HEK293 (cell line): ENCODE measurements at regions not wholly inside any gene's neighbourhood (a gene's known extent, or its start where the extent isn't known, plus 50 kb on each side); places are given as distances from the start of the nearest gene placed in this dataset.

Experiments used
- CTCF ChIA-PET: fragments of 350-600 bp; formaldehyde crosslinking; extraction: SDS; loops from one replicate; lab custom pipeline; 2021; ENCODE audit warnings: antibody characterized with exemption; lab: Yijun Ruan, JAX
- POLR2A ChIA-PET: fragments of 300-600 bp; formaldehyde crosslinking; extraction: SDS; loops from one replicate; lab custom pipeline; 2020; ENCODE audit warnings: antibody characterized with exemption, inconsistent platforms; lab: Yijun Ruan, JAX
- H3K27ac ChIP-seq: fragments of 200-500 bp; sonication (Bioruptor generic); 2 replicates; pipeline ENCODE4 v1.5.1; 2014; ENCODE audit warnings: low read depth, low read length, control low read depth, inconsistent platforms; ENCODE audit errors: extremely low read depth
- H3K36me3 ChIP-seq, 2 experiments: fragments of 200-500 bp in 1 of 2; sonication (Bioruptor generic) in 1 of 2; 1 replicate in 1 of 2; 2 replicates in 1 of 2; pipeline ENCODE4 v1.5.1; 2014 to 2017; ENCODE audit warnings: inconsistent platforms in 2 of 2, low read length in 2 of 2; ENCODE audit not compliant: control insufficient read depth in 2 of 2, insufficient read depth in 1 of 2
- H3K4me1 ChIP-seq: fragments of 200-500 bp; sonication (Bioruptor generic); 2 replicates; pipeline ENCODE4 v1.5.1; 2014; ENCODE audit warnings: mild to moderate bottlenecking, low read length, inconsistent platforms; ENCODE audit not compliant: control insufficient read depth, insufficient read depth
- H3K4me3 ChIP-seq: 2 replicates; pipeline ENCODE4 v1.5.1; 2011; ENCODE audit warnings: low read depth, mild to moderate bottlenecking, control low read depth, low read length, moderate library complexity
- H3K9me3 ChIP-seq: fragments of 200-500 bp; sonication (Bioruptor generic); 2 replicates; pipeline ENCODE4 v1.5.1; 2014; ENCODE audit warnings: low read depth, low read length, inconsistent platforms; ENCODE audit not compliant: control insufficient read depth, insufficient read depth
- GLI2 ChIP-seq: fragments of 450-650 bp; formaldehyde crosslinking; IDR thresholded peaks from 2 replicates; pipeline ENCODE4; 2017; ENCODE audit warnings: missing biosample characterization, missing genetic modification characterization, low read depth, borderline replicate concordance
- KLF7 ChIP-seq: fragments of 450-650 bp; formaldehyde crosslinking; IDR thresholded peaks from 2 replicates; pipeline ENCODE4 v1.5.1; 2016; ENCODE audit warnings: missing biosample characterization, missing genetic modification characterization, borderline replicate concordance
- MEIS1 ChIP-seq: sonication (generic); formaldehyde crosslinking; IDR thresholded peaks from 2 replicates; pipeline ENCODE4 v1.8.1; 2022; ENCODE audit warnings: missing genetic modification reagents, mild to moderate bottlenecking, borderline replicate concordance
- SP3 ChIP-seq: fragments of 450-650 bp; formaldehyde crosslinking; IDR thresholded peaks from 2 replicates; pipeline ENCODE4 v1.5.1; 2016; ENCODE audit warnings: missing biosample characterization, missing genetic modification characterization
- YY2 ChIP-seq: fragments of 450-650 bp; formaldehyde crosslinking; IDR thresholded peaks from 2 replicates; pipeline ENCODE4 v1.5.1; 2016; ENCODE audit warnings: missing biosample characterization, missing genetic modification characterization
- ZBTB1 ChIP-seq: fragments of 450-650 bp; formaldehyde crosslinking; IDR thresholded peaks from 2 replicates; pipeline ENCODE4 v1.5.1; 2016; ENCODE audit warnings: missing biosample characterization, missing genetic modification characterization
- ZNF16 ChIP-seq: fragments of 450-650 bp; formaldehyde crosslinking; IDR thresholded peaks from 2 replicates; pipeline ENCODE4 v1.5.1; 2016; ENCODE audit warnings: low read depth, missing biosample characterization, missing genetic modification characterization
- ZNF211 ChIP-seq: fragments of 450-650 bp; formaldehyde crosslinking; IDR thresholded peaks from 2 replicates; pipeline ENCODE4 v1.5.1; 2016; ENCODE audit warnings: low read depth, missing biosample characterization, missing genetic modification characterization
- ZNF311 ChIP-seq: fragments of 450-650 bp; formaldehyde crosslinking; IDR thresholded peaks from 2 replicates; pipeline ENCODE4 v1.5.1; 2017; ENCODE audit warnings: missing biosample characterization, missing genetic modification characterization, borderline replicate concordance
- ZNF391 ChIP-seq: fragments of 450-650 bp; formaldehyde crosslinking; IDR thresholded peaks from 2 replicates; pipeline ENCODE4 v1.5.1; 2016; ENCODE audit warnings: low read depth, missing biosample characterization, missing genetic modification characterization, borderline replicate concordance
- ZNF521 ChIP-seq: fragments of 450-650 bp; formaldehyde crosslinking; IDR thresholded peaks from 2 replicates; pipeline ENCODE4 v1.5.1; 2017; ENCODE audit warnings: missing biosample characterization, mild to moderate bottlenecking, missing genetic modification characterization
- ZNF558 ChIP-seq: fragments of 450-650 bp; formaldehyde crosslinking; IDR thresholded peaks from 2 replicates; pipeline ENCODE4 v1.5.1; 2016; ENCODE audit warnings: missing biosample characterization, missing genetic modification characterization
- ZNF561 ChIP-seq: fragments of 450-650 bp; IDR thresholded peaks from 2 replicates; pipeline ENCODE4 v1.5.1; 2018; ENCODE audit warnings: missing biosample characterization, missing genetic modification characterization, borderline replicate concordance
- ZNF658 ChIP-seq: fragments of 450-650 bp; formaldehyde crosslinking; IDR thresholded peaks from 2 replicates; pipeline ENCODE4; 2016; ENCODE audit warnings: missing biosample characterization, missing genetic modification characterization
- ZSCAN16 ChIP-seq: fragments of 450-650 bp; formaldehyde crosslinking; IDR thresholded peaks from 2 replicates; pipeline ENCODE4 v1.5.1; 2016; ENCODE audit warnings: missing biosample characterization, missing genetic modification characterization
- TF ChIP-seq, protein P1 (sequence below): fragments of 450-650 bp; formaldehyde crosslinking; IDR thresholded peaks from 2 replicates; pipeline ENCODE4 v1.5.1; 2016; ENCODE audit warnings: missing biosample characterization, missing genetic modification characterization
- TF ChIP-seq, protein P2 (sequence below): fragments of 450-650 bp; formaldehyde crosslinking; IDR thresholded peaks from 2 replicates; pipeline ENCODE4 v1.5.0; 2017; ENCODE audit warnings: missing biosample characterization, missing genetic modification characterization, borderline replicate concordance
- TF ChIP-seq, protein P3 (sequence below): sonication (generic); formaldehyde crosslinking; IDR thresholded peaks from 2 replicates; pipeline ENCODE4 v1.8.1; 2022; ENCODE audit warnings: mild to moderate bottlenecking, moderate library complexity, missing genetic modification reagents
- TF ChIP-seq, protein P4 (sequence below): fragments of 450-650 bp; formaldehyde crosslinking; IDR thresholded peaks from 2 replicates; pipeline ENCODE4 v1.5.1; 2017; ENCODE audit warnings: missing biosample characterization, missing genetic modification characterization
- TF ChIP-seq, protein P5 (sequence below): fragments of 450-650 bp; formaldehyde crosslinking; IDR thresholded peaks from 2 replicates; pipeline ENCODE4 v1.5.1; 2016; ENCODE audit warnings: missing biosample characterization, missing genetic modification characterization
- TF ChIP-seq, protein P6 (sequence below): fragments of 450-650 bp; formaldehyde crosslinking; IDR thresholded peaks from 2 replicates; pipeline ENCODE4 v1.5.1; 2016; ENCODE audit warnings: missing biosample characterization, missing genetic modification characterization

DNA sequence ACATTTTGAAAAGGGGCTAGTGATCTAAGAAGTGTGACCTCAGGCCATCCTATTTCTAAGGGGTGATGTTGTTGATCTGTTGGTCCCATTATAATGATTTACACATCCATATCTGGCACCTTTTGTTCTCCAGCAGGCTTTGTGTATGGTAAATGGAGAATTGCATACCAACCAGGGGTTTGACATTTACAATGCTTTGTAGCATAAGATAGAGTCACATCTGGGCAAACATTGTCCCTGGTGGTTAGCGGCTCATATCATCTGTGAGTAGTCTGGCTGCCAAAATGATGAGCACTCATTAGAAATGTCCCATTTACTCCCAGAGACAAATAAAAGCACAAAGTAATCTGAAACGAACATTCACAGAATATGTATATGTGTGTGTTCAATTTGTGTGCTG lies 1775.5 kb upstream of the CELF4 start (continued):
- TF ChIP-seq, protein P1, sequence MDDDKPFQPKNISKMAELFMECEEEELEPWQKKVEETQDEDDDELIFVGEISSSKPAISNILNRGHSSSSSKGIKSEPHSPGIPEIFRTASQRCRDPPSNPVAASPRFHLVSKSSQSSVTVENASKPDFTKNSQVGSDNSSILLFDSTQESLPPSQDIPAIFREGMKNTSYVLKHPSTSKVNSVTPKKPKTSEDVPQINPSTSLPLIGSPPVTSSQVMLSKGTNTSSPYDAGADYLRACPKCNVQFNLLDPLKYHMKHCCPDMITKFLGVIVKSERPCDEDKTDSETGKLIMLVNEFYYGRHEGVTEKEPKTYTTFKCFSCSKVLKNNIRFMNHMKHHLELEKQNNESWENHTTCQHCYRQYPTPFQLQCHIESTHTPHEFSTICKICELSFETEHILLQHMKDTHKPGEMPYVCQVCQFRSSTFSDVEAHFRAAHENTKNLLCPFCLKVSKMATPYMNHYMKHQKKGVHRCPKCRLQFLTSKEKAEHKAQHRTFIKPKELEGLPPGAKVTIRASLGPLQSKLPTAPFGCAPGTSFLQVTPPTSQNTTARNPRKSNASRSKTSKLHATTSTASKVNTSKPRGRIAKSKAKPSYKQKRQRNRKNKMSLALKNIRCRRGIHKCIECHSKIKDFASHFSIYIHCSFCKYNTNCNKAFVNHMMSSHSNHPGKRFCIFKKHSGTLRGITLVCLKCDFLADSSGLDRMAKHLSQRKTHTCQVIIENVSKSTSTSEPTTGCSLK, result no peak

DNA sequence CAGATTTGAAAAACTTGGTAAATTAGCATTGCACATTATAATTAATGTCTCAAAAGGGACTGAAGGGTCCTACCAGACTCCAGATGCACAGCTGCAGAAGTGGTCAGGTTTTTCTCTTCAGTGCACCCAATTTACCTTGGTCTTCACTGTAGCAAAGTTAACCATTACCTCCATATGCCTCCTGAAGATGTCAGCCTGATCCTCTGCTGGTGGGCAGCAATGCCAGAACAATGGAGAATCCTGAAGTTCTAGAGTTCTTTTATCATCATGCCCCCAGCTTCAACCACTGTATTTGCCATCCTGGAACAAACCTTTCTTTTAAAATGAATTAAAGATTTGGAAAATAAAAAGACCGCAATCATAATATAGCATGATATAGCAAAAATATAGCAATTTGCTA lies 1774.8 kb upstream of the CELF4 start:
- Histone ChIP-seq H3K27ac (no peak overlapping the region), H3K36me3 (no peaks in the 10 kb centered on the region), H3K4me1 (no peaks in the 10 kb centered on the region), H3K4me3 (no peak overlapping the region), H3K9me3 (no peaks in the 10 kb centered on the region)
- ChIA-PET POLR2A (no interaction called here), CTCF (no interaction called here)
- TF ChIP-seq, protein P2, sequence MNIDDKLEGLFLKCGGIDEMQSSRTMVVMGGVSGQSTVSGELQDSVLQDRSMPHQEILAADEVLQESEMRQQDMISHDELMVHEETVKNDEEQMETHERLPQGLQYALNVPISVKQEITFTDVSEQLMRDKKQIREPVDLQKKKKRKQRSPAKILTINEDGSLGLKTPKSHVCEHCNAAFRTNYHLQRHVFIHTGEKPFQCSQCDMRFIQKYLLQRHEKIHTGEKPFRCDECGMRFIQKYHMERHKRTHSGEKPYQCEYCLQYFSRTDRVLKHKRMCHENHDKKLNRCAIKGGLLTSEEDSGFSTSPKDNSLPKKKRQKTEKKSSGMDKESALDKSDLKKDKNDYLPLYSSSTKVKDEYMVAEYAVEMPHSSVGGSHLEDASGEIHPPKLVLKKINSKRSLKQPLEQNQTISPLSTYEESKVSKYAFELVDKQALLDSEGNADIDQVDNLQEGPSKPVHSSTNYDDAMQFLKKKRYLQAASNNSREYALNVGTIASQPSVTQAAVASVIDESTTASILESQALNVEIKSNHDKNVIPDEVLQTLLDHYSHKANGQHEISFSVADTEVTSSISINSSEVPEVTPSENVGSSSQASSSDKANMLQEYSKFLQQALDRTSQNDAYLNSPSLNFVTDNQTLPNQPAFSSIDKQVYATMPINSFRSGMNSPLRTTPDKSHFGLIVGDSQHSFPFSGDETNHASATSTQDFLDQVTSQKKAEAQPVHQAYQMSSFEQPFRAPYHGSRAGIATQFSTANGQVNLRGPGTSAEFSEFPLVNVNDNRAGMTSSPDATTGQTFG, result no peak
- no peak for TF ChIP-seq YY2
- TF ChIP-seq, protein P3, sequence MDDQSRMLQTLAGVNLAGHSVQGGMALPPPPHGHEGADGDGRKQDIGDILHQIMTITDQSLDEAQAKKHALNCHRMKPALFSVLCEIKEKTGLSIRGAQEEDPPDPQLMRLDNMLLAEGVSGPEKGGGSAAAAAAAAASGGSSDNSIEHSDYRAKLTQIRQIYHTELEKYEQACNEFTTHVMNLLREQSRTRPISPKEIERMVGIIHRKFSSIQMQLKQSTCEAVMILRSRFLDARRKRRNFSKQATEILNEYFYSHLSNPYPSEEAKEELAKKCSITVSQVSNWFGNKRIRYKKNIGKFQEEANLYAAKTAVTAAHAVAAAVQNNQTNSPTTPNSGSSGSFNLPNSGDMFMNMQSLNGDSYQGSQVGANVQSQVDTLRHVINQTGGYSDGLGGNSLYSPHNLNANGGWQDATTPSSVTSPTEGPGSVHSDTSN, result no peak
- no peak for TF ChIP-seq ZNF211 (tag by site-specific recombination)

DNA sequence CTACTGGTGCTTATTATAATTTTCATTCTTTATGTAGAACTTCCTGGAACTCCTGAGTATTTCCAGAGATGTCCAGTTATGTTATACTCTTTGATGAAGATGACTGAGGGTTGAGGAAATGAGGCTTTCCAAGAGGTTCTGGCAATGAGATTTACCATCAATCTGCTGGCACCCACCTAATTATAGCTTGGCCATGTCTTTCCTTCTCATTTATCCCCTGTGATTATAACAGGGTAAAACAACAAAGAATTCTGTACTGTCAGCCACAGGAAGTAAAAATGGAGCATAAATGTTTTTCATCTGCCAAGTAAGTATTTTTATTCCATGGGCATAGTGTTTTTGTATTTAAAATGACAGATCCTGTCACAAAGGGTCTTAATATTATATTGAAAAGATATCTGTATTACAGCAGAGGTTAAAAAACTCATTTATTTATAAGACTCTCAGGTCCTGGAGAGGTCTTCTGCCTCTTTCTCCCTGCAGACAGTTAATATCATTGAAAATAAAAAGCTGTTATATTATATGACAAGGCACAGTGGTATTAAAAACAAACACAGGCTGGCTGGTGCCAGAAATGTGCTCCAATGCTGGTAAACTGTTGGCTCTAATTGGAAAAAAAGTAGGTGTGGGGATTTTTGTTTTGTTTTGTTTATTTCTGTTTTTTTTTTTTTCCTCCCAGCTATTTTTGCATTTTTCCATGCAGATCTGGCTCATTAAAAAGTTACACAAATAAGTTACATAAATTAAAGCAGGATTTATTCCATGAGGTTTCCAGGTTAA lies 1764.1 kb upstream of the CELF4 start:
- no peaks in the 10 kb centered on the region for H3K4me1 ChIP-seq
- no peak overlapping the region for H3K27ac ChIP-seq
- no peaks in the 10 kb centered on the region for H3K9me3 ChIP-seq
- ChIA-PET POLR2A (no interaction called here), CTCF (interaction anchor here (0.6 to 0.7 kb wide), 2 partner anchors 47 to 292 kb away, joined by 3 to 4 read pairs; no protein-coding TSS in a partner anchor)
- no peak overlapping the region for H3K4me3 ChIP-seq
- no peaks in the 10 kb centered on the region for H3K36me3 ChIP-seq
- TF ChIP-seq, protein P4, sequence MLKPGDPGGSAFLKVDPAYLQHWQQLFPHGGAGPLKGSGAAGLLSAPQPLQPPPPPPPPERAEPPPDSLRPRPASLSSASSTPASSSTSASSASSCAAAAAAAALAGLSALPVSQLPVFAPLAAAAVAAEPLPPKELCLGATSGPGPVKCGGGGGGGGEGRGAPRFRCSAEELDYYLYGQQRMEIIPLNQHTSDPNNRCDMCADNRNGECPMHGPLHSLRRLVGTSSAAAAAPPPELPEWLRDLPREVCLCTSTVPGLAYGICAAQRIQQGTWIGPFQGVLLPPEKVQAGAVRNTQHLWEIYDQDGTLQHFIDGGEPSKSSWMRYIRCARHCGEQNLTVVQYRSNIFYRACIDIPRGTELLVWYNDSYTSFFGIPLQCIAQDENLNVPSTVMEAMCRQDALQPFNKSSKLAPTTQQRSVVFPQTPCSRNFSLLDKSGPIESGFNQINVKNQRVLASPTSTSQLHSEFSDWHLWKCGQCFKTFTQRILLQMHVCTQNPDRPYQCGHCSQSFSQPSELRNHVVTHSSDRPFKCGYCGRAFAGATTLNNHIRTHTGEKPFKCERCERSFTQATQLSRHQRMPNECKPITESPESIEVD (tag by site-specific recombination), result no peak
- no peak for TF ChIP-seq ZBTB1 (tag by site-specific recombination)
- no peak for TF ChIP-seq KLF7 (tag by site-specific recombination)
- TF ChIP-seq ZSCAN16 (tag by site-specific recombination), result no peak
- TF ChIP-seq GLI2, result no peak
- TF ChIP-seq, protein P5, sequence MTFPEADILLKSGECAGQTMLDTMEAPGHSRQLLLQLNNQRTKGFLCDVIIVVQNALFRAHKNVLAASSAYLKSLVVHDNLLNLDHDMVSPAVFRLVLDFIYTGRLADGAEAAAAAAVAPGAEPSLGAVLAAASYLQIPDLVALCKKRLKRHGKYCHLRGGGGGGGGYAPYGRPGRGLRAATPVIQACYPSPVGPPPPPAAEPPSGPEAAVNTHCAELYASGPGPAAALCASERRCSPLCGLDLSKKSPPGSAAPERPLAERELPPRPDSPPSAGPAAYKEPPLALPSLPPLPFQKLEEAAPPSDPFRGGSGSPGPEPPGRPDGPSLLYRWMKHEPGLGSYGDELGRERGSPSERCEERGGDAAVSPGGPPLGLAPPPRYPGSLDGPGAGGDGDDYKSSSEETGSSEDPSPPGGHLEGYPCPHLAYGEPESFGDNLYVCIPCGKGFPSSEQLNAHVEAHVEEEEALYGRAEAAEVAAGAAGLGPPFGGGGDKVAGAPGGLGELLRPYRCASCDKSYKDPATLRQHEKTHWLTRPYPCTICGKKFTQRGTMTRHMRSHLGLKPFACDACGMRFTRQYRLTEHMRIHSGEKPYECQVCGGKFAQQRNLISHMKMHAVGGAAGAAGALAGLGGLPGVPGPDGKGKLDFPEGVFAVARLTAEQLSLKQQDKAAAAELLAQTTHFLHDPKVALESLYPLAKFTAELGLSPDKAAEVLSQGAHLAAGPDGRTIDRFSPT (tag by site-specific recombination), result no peak
- no peak for TF ChIP-seq ZNF521
- TF ChIP-seq ZNF311, result no peak
- TF ChIP-seq MEIS1, result no peak
- no peak for TF ChIP-seq ZNF558
- TF ChIP-seq ZNF561 (tag by site-specific recombination), result no peak
- TF ChIP-seq SP3, result no peak
- TF ChIP-seq, protein P6, sequence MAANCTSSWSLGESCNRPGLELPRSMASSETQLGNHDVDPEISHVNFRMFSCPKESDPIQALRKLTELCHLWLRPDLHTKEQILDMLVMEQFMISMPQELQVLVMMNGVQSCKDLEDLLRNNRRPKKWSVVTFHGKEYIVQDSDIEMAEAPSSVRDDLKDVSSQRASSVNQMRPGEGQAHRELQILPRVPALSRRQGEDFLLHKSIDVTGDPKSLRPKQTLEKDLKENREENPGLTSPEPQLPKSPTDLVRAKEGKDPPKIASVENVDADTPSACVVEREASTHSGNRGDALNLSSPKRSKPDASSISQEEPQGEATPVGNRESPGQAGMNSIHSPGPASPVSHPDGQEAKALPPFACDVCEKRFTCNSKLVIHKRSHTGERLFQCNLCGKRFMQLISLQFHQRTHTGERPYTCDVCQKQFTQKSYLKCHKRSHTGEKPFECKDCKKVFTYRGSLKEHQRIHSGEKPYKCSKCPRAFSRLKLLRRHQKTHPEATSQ, result no peak
- no peak for TF ChIP-seq ZNF16 (tag by site-specific recombination)
- TF ChIP-seq ZNF391 (tag by site-specific recombination), result no peak
- no peak for TF ChIP-seq ZNF658 (tag by site-specific recombination)
